IPS-20b (cell line): ENCODE measurements at regions not wholly inside any gene's neighbourhood (a gene's known extent, or its start where the extent isn't known, plus 50 kb on each side); places are given as distances from the start of the nearest gene placed in this dataset.

Experiments
- H3K27ac ChIP-seq: one replicate; pipeline ENCODE4 v1.5.1; 2013; ENCODE audit warnings: low read length
- H3K27me3 ChIP-seq: 2 replicates; pipeline ENCODE4 v1.6.1; 2013; ENCODE audit warnings: mild to moderate bottlenecking, low read length, inconsistent platforms; ENCODE audit not compliant: insufficient read depth
- H3K36me3 ChIP-seq: 2 replicates; pipeline ENCODE4 v1.6.1; 2013; ENCODE audit warnings: low read depth, mild to moderate bottlenecking, inconsistent platforms, low read length, moderate library complexity; ENCODE audit not compliant: insufficient read depth
- H3K4me1 ChIP-seq: 2 replicates; pipeline ENCODE4 v1.6.1; 2013; ENCODE audit warnings: mild to moderate bottlenecking, control low read depth, inconsistent platforms, low read length, moderate library complexity; ENCODE audit not compliant: insufficient read depth
- H3K4me3 ChIP-seq: 2 replicates; pipeline ENCODE4 v1.5.1; 2013; ENCODE audit warnings: mild to moderate bottlenecking, low read length, inconsistent platforms
- H3K9ac ChIP-seq: 2 replicates; pipeline ENCODE4 v1.6.1; 2013; ENCODE audit warnings: low read depth, mild to moderate bottlenecking, inconsistent platforms, low read length, moderate library complexity
- H3K9me3 ChIP-seq: 2 replicates; pipeline ENCODE4 v1.6.1; 2013; ENCODE audit warnings: mild to moderate bottlenecking, low read depth, low read length, inconsistent platforms; ENCODE audit not compliant: insufficient read depth

DNA sequence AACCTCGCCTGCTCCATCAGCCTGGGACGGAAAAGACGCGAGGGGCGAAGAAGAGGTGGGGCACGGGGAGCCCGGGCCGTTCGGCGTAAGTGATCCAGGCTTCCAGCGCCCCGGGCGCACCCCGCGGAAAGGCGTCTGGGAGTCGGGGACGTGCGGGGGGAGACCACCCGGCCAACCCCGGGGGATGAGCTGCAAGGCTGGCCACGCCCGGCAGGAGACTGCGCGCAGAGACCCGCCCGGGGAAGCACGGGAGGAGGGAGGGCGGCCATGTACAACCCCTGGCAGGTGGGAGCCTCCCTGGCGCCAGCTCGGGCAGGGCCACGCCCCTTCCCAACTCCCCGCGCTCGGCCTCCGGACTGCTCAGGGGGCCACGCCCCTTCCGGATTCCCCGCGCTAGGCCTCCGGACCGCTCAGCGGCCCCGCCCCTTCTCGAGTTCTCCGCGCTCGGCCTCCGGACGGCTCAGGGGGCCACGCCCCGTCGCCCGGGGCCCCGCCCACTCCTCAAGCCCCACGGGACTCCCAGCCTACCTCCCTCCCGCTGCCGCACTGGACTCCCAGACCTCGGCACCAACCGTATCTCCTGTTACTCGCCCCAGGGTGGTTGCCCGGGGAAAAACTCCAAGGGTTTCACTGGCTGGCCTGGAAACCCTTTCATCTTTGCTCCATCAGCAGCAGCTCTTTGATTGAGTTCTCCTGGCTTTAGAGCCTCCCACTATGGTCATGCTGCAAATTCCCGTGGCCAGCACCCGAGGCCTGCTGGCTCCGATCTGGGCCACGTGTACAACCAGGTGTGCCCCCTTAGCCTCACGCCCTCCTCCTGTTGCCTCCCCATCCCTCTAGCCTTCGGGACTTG is 284.4 kb downstream of the ZEB1 start:
- H3K9me3 ChIP-seq: no peaks in the 10 kb centered on the region
- H3K9ac ChIP-seq: peak overlapping the region; percentile 83; the same call in 1 of the 2 replicates
- H3K27me3 ChIP-seq: no peaks in the 10 kb centered on the region
- peak overlapping the region; percentile 43 for H3K27ac ChIP-seq
- H3K4me3 ChIP-seq: peak overlapping the region; percentile 92
- no peaks in the 10 kb centered on the region; the same call in 1 of the 2 replicates for H3K4me1 ChIP-seq
- no peaks in the 10 kb centered on the region for H3K36me3 ChIP-seq

DNA sequence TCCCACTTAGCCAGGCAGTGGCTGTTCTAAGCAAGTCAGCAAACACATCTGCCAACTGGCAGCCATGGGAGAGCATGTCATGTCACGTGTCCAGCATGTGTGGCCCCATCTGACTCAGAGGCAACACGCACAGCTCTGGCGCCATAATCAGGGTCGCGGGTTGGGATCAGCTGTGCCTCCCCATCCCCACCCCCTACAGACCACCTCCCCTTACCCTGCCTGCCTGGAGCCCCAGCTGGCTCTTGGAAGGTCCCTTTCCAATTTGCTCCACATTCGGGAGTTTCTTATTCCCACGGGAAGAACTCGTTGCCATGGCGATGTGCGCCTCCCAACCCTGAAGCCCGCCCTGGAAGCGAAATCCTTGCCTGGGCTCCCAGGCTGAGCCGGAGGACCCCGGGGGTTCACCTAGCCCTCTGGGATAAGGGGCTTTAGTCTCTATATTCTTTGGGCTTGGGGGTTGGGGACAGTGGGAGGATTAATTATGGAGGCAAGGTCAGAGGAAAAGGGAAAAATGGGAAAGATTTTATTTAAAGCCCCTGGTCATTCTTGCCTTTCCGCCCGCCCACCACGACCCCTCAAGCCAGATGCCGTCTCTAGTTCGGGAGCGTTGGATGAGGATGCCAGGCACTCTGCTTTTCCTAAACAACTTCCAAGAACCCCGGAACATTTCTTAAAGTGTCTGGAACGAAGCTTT is 283.7 kb downstream of the ZEB1 start:
- no peaks in the 10 kb centered on the region; the same call in 1 of the 2 replicates for H3K4me1 ChIP-seq
- H3K9ac ChIP-seq: peak overlapping the region; percentile 83; the same call in 1 of the 2 replicates
- H3K9me3 ChIP-seq: no peaks in the 10 kb centered on the region
- peak overlapping the region; percentile 92 for H3K4me3 ChIP-seq
- no peaks in the 10 kb centered on the region for H3K27me3 ChIP-seq
- H3K27ac ChIP-seq: peak overlapping the region; percentile 43
- H3K36me3 ChIP-seq: no peaks in the 10 kb centered on the region

GRCh38 chr10:31601136-31601535 is 282.1 kb downstream of the ZEB1 start:
- H3K36me3 ChIP-seq: no peaks in the 10 kb centered on the region
- no peak overlapping the region for H3K9ac ChIP-seq
- H3K9me3 ChIP-seq: no peaks in the 10 kb centered on the region
- H3K27me3 ChIP-seq: no peaks in the 10 kb centered on the region
- no peak overlapping the region for H3K4me3 ChIP-seq
- no peaks in the 10 kb centered on the region; the same call in 1 of the 2 replicates for H3K4me1 ChIP-seq
- no peak overlapping the region for H3K27ac ChIP-seq

DNA sequence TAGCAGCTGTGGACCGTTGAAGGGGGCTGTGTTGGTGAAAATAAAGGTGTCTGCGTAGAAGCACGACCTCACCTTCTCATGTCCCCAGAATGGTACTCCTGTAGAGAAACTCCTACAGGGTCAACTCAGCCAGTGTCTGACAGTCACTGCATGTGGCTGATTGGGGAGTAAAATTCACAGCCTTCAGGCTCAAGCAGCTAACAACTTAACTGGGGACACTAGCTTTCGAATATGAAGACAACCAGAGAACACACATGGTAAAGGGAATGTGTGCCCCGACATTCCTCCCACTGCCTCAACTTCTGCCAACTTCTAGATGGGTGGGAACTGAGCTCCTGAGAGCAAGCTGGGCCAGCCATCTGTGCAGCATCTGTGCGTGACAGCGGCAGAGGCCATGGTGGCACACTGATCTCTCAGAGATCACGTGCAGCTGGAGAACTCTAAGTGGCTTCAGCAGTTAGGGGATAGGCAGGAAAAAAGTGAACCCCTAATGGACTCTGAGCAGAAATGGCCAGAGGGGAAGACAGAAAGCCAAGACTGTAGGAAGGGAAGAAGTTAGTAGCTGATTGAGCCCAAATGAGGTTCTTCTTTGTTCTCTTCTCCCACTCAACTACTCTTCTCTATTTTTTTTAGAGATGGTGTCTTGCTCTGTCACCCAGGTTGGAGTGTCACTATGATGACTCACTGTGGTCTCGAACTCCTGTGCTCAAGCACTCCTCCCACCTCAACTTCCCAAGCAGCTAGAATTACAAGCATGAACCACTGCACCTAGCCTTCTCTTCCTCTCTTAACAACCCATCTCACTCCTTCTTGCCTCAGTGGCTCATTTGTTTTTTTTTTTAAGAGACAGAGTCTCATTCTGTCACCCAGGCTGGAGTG is 280.8 kb downstream of the ZEB1 start:
- H3K9me3 ChIP-seq: no peaks in the 10 kb centered on the region
- H3K36me3 ChIP-seq: no peaks in the 10 kb centered on the region

DNA sequence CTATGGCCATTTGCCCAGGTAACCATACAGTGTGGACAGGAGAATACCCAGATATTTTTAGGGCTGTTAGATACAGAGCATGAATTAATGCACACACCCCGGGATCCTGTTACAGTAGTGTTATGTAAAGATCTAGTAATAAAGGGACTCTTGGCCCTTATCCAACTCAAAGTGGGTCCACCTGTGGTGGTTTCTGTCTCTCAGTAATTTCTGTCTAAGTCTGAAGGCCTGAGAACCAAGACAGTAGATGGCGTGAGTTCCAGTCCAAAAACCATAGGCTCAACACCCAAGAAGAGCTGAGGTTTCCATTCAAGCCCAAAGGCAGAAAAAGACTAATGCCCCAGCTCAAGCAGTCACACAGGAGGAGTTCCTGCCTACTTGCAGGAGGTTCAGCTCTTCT is 277.7 kb downstream of the ZEB1 start:
- no peaks in the 10 kb centered on the region; the same call in 1 of the 2 replicates for H3K4me1 ChIP-seq
- H3K27me3 ChIP-seq: no peaks in the 10 kb centered on the region
- no peak overlapping the region for H3K9ac ChIP-seq
- no peaks in the 10 kb centered on the region for H3K9me3 ChIP-seq
- H3K36me3 ChIP-seq: no peaks in the 10 kb centered on the region
- H3K4me3 ChIP-seq: no peak overlapping the region
- no peak overlapping the region for H3K27ac ChIP-seq

More for the DNA sequence above, 280.8 kb downstream of the ZEB1 start:
- H3K4me3 ChIP-seq: no peak overlapping the region
- H3K9ac ChIP-seq: no peak overlapping the region
- H3K4me1 ChIP-seq: no peaks in the 10 kb centered on the region; the same call in 1 of the 2 replicates
- no peaks in the 10 kb centered on the region for H3K27me3 ChIP-seq
- H3K27ac ChIP-seq: no peak overlapping the region

- no peaks in the 10 kb centered on the region for H3K36me3 ChIP-seq
- H3K9ac ChIP-seq: no peak overlapping the region
- no peaks in the 10 kb centered on the region for H3K27me3 ChIP-seq
- no peak overlapping the region for H3K4me3 ChIP-seq
- no peaks in the 10 kb centered on the region for H3K9me3 ChIP-seq
- H3K4me1 ChIP-seq: no peaks in the 10 kb centered on the region; the same call in 1 of the 2 replicates
- no peak overlapping the region for H3K27ac ChIP-seq
Measured at GRCh38 chr10:31595992-31596391, 277.0 kb downstream of the ZEB1 start.

DNA sequence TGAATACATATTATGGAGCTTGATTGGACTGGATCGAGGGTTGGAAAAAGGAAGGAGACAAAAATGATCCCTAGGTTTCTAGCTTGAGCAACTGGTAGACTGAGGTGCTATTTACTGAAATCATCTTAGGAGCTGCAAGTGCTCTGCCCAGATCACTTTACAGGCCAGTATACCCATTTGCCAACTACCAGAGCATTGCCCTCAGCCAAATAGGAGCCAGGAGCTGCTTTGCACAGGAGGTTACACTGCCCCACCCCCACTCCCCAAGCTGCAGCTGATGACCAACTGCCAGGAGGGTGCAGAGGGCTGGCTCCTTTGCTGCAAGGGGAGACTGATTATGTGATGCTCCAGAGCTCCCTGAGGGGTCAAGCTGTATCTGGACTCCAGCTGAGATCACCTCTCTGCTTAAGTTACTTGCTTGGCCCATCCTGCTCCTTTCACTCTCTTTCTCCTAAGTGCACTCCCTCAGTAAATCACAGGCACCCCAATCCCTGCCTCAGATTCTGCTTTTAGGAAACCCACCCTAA is 275.4 kb downstream of the ZEB1 start:
- Histone ChIP-seq H3K4me3 (no peak overlapping the region), H3K9me3 (no peaks in the 10 kb centered on the region), H3K27ac (no peak overlapping the region), H3K9ac (0 out of 2 replicates have a peak overlapping the region, but pooled peaks have one; percentile 13), H3K4me1 (no peaks in the 10 kb centered on the region; the same call in 1 of the 2 replicates), H3K36me3 (no peaks in the 10 kb centered on the region), H3K27me3 (no peaks in the 10 kb centered on the region)

DNA sequence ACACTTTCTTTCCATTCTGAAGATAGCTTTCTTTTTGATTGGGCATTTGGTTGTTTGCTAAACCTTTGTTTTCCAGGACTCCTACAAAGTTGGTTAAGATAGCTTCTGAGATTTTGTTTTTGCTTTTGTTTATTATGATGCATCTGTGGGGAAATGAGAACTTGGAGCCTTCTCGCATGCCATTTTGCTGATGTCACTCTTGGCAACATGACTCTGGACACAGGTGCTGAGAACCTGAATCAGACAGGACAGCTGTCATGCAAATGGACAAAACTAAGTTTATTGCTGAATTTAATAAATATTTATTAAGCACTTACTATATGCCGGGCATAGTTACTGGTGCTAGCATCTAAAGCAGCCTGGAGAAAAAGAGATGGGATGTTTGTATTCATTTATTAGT is 274.1 kb downstream of the ZEB1 start:
- Histone ChIP-seq H3K4me1 (no peaks in the 10 kb centered on the region; the same call in 1 of the 2 replicates), H3K9me3 (no peaks in the 10 kb centered on the region), H3K27me3 (no peaks in the 10 kb centered on the region), H3K4me3 (no peak overlapping the region), H3K36me3 (no peaks in the 10 kb centered on the region), H3K9ac (no peak overlapping the region), H3K27ac (no peak overlapping the region)

DNA sequence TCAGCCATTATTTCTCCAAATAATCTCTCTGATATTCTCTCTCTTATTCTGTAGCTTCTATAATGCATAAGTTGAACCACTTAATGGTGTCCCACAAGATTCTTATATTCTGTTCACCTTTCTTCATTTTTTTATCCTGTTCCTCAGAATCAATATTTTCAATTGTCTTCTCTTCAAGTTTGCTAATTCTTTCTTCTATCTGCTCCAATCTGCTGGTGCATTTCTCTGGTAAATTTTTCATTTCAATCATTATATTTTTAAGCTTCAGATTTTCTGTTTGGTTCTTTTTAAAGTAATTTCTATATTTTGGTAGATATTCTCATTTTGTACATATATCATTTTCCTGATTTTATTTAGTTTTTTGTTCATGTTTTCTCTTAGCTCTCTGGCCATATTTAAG is 272.6 kb downstream of the ZEB1 start:
- H3K27ac ChIP-seq: no peak overlapping the region
- H3K4me3 ChIP-seq: no peak overlapping the region
- no peaks in the 10 kb centered on the region for H3K9me3 ChIP-seq
- H3K9ac ChIP-seq: no peak overlapping the region
- no peaks in the 10 kb centered on the region for H3K36me3 ChIP-seq
- H3K27me3 ChIP-seq: no peaks in the 10 kb centered on the region
- no peaks in the 10 kb centered on the region; the same call in 1 of the 2 replicates for H3K4me1 ChIP-seq

DNA sequence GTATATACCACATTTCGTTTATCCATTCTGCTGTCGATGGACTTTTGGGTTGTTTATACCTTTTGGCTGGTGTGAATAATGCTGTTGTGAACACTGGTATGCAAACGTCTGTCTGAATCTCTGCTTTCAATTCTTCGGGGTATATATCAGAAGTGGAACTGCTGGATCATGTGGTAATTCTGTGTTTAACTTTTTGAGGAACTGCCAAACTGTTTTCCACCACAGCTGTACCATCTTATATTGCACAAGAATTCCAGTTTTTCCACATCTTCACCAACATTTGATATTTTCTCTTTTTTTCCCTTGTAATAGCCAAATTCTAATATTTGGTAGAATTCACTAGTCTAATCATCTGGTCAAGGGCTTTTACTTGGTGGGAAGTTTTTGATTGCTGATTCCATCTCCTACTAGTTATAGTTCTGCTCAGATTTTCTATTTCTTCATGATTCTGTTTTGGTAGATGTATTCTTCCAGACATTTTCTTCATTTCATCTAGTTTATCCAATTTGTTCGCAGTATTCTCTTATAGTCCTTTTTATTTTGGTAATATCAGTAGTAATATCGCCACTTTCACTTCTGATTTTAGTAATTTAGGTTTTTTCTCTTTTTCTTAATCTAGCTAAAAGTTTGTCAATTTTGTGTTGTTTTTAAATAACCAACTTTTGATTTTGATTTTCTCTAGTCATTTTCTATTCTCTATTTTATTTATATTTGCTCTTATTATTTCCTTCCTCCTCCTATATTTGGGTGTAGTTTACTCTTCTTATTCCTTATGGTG is 271.2 kb downstream of the ZEB1 start:
- Histone ChIP-seq H3K27ac (no peak overlapping the region), H3K4me3 (no peak overlapping the region), H3K4me1 (no peaks in the 10 kb centered on the region; the same call in 1 of the 2 replicates), H3K27me3 (no peaks in the 10 kb centered on the region), H3K36me3 (no peaks in the 10 kb centered on the region), H3K9me3 (no peaks in the 10 kb centered on the region; the same call in 1 of the 2 replicates), H3K9ac (no peak overlapping the region)
